Glutamatergic neuron (in vitro differentiated cells): ENCODE measurements at regions not wholly inside any gene's neighbourhood (a gene's known extent, or its start where the extent isn't known, plus 50 kb on each side); places are given as distances from the start of the nearest gene placed in this dataset.

Experiments used
- DNase-seq: peaks from one replicate; pipeline ENCODE4 v3.0.0; 2022
- H3K27ac Mint-ChIP-seq: one replicate; pipeline ENCODE4 v1.8.0; 2020; ENCODE audit warnings: mild to moderate bottlenecking, mixed read lengths, inconsistent platforms; ENCODE audit not compliant: unreplicated experiment
- H3K27me3 Mint-ChIP-seq: one replicate; pipeline ENCODE4 v1.8.0; 2020; ENCODE audit warnings: mild to moderate bottlenecking, moderate library complexity, mixed read lengths, inconsistent platforms; ENCODE audit not compliant: unreplicated experiment
- H3K36me3 Mint-ChIP-seq: one replicate; pipeline ENCODE4 v1.8.0; 2020; ENCODE audit warnings: mild to moderate bottlenecking, mixed read lengths, inconsistent platforms; ENCODE audit not compliant: unreplicated experiment
- H3K4me1 Mint-ChIP-seq: one replicate; pipeline ENCODE4 v1.8.0; 2020; ENCODE audit warnings: mild to moderate bottlenecking, low read depth, mixed read lengths, inconsistent platforms; ENCODE audit not compliant: unreplicated experiment
- H3K4me3 Mint-ChIP-seq: one replicate; pipeline ENCODE4 v1.8.0; 2020; ENCODE audit warnings: mild to moderate bottlenecking, mixed read lengths, inconsistent platforms; ENCODE audit not compliant: unreplicated experiment
- H3K9me3 Mint-ChIP-seq: one replicate; pipeline ENCODE4 v1.8.0; 2020; ENCODE audit warnings: mild to moderate bottlenecking, moderate library complexity, mixed read lengths, inconsistent platforms; ENCODE audit not compliant: unreplicated experiment
- CTCF ChIP-seq: fragments of 200-600 bp; sonication (generic); IDR thresholded peaks from one replicate; pipeline ENCODE4 v1.5.0; 2021; ENCODE audit not compliant: partially characterized antibody, unreplicated experiment

DNA sequence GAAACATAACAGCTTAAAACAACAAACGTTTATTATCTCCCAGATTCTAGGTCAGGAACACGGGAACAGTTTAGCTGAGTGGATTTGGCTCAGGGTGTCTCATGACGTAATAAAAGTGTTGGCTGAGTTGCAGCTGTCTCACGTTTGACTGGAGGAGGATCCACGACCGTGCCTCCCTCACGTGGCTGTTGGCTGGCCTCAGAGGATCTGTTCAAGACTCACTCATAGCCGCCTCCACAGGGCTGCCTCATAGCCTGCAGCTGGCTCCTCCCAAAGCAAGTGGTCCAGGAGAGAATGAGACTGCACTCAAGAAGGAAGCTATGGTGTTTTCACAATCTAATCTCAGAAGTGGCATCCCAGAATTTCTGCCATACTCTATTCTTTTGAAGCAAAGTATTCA lies 167.1 kb downstream of the RPRM start:
- TF ChIP-seq CTCF = no peak
- no peak for DNase-seq
- Mint-ChIP-seq H3K36me3 (no peaks in the 10 kb centered on the region), H3K27ac (no peak overlapping the region), H3K9me3 (no peaks in the 10 kb centered on the region), H3K4me3 (no peak overlapping the region), H3K4me1 (no peaks in the 10 kb centered on the region), H3K27me3 (no peaks in the 10 kb centered on the region)

- no peak for DNase-seq
- Mint-ChIP-seq H3K4me1 (no peaks in the 10 kb centered on the region), H3K36me3 (no peaks in the 10 kb centered on the region), H3K9me3 (no peaks in the 10 kb centered on the region), H3K4me3 (no peak overlapping the region), H3K27me3 (no peaks in the 10 kb centered on the region), H3K27ac (no peak overlapping the region)
- no peak for TF ChIP-seq CTCF
These were observed 170.1 kb downstream of the RPRM start for GRCh38 chr2:153308466-153308865.

GRCh38 chr2:153307223-153307622 lies 171.3 kb downstream of the RPRM start:
- no peaks in the 10 kb centered on the region for H3K27me3 Mint-ChIP-seq
- no peaks in the 10 kb centered on the region for H3K4me1 Mint-ChIP-seq
- no peak overlapping the region for H3K27ac Mint-ChIP-seq
- H3K9me3 Mint-ChIP-seq = no peaks in the 10 kb centered on the region
- no peaks in the 10 kb centered on the region for H3K36me3 Mint-ChIP-seq
- TF ChIP-seq CTCF = no peak
- H3K4me3 Mint-ChIP-seq = no peak overlapping the region
- no peak for DNase-seq

GRCh38 chr2:153299809-153300208 lies 178.8 kb downstream of the RPRM start:
- DNase-seq = no peak
- Mint-ChIP-seq H3K27me3 (no peaks in the 10 kb centered on the region), H3K4me1 (peaks cover 12% of the 10 kb centered on the region), H3K27ac (no peak overlapping the region), H3K4me3 (no peak overlapping the region), H3K36me3 (no peaks in the 10 kb centered on the region), H3K9me3 (no peaks in the 10 kb centered on the region)
- TF ChIP-seq CTCF = no peak

DNA sequence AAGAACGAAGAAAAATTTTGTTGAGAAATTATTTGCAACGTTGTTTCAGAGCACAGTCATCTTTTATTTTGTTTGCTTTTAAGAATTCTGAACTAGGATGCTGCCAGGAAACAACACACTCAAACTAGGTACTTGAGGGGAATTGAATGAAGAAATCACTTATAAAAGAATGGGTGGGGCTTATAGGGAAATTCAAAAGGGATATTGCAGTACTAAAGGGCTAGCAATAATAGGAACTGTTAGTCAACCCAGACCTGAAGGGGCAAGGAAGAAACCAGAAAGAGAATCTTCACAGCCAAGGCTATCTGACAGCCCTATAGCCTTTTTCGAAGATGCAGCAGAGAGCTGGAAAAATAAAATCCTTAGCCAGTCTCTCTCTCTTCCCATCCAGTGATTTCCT lies 179.3 kb downstream of the RPRM start:
- Mint-ChIP-seq H3K4me1 (peaks cover 14% of the 10 kb centered on the region), H3K4me3 (no peak overlapping the region), H3K27me3 (no peaks in the 10 kb centered on the region), H3K36me3 (no peaks in the 10 kb centered on the region), H3K9me3 (no peaks in the 10 kb centered on the region), H3K27ac (no peak overlapping the region)
- no peak for TF ChIP-seq CTCF
- DNase-seq = no peak
